ENCODE measurements at regions not wholly inside any gene's neighbourhood (a gene's known extent, or its start where the extent isn't known, plus 50 kb on each side); places are given as distances from the start of the nearest gene placed in this dataset.

DNA sequence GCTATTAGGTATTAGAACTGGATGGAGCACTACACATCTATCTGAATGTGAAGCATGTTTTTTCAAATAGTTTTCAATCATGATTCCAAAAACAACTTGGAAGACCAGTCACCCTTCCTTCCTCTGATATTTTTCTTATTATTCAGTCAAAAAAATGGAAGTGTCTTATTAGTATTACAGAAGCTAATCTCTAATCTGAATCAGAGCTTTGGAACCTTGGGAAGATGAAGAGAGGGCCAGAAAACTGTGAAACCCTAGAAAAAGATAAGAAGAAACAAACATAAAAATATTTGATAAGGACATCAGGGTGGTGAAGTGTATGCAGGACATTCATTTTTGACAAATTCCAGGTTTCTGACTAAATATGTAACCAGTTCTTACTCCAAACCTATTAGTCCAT lies 166.3 kb upstream of the PRSS16 start:
- FAIRE-seq: no peak
- TF ChIP-seq POLR2AphosphoS5 (IDR thresholded peaks at IDR 0.05; ENCODE audit: low read depth, low read length) (no peak), TAF1 (IDR thresholded peaks at IDR 0.05; ENCODE audit: borderline replicate concordance, low read depth, low read length) (no peak), POLR2A (IDR thresholded peaks at IDR 0.05; ENCODE audit: low read depth, low read length) (no peak)
- no peak for DNase-seq (ENCODE audit: insufficient read length)

DNA sequence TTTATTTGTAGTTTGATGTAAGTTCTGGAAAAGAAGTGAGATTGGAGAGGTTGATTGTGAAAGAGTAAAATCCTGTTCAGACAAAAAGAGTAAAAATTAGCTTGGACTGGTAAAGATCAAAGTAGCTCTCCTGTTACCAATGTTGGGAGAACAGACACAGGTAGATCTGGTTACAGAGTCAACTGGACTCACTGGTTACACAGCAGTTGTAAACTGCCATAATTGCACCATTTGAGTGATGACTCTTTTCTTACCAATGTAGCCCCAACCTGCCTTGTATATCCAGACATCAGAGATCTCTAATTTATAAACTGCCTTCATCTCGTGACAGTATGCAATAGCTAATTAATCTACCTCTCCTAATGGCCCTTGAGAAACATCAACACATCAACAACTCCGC lies 165.6 kb upstream of the PRSS16 start:
- DNase-seq (ENCODE audit: insufficient read length): no peak
- no peak for FAIRE-seq
- TF ChIP-seq POLR2A (IDR thresholded peaks at IDR 0.05; ENCODE audit: low read depth, low read length): no peak
- no peak for TF ChIP-seq POLR2AphosphoS5 (IDR thresholded peaks at IDR 0.05; ENCODE audit: low read depth, low read length)
- no peak for TF ChIP-seq TAF1 (IDR thresholded peaks at IDR 0.05; ENCODE audit: borderline replicate concordance, low read depth, low read length)

DNA sequence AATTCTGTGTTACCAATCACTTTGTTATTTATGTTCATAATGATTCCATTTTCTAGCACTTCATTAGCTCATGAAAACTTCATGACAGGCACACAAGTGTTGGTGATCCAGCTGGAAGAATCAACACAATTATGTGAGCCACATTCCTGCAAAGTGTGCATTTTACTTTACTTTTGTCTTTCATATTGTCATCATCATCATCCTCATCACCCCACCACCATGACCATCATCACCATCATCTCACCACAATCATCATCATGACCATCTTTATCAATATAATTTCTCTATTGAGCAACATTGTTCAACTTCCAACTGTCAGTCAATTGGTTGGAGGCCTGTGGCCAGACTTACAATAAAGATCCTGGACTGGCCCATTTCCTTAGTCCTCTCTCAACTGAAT lies 159.4 kb upstream of the PRSS16 start:
- TF ChIP-seq POLR2A (IDR thresholded peaks at IDR 0.05; ENCODE audit: low read depth, low read length): no peak
- no peak for TF ChIP-seq POLR2AphosphoS5 (IDR thresholded peaks at IDR 0.05; ENCODE audit: low read depth, low read length)
- TF ChIP-seq TAF1 (IDR thresholded peaks at IDR 0.05; ENCODE audit: borderline replicate concordance, low read depth, low read length): no peak
- DNase-seq (ENCODE audit: insufficient read length) (no peak), FAIRE-seq (no peak)

DNA sequence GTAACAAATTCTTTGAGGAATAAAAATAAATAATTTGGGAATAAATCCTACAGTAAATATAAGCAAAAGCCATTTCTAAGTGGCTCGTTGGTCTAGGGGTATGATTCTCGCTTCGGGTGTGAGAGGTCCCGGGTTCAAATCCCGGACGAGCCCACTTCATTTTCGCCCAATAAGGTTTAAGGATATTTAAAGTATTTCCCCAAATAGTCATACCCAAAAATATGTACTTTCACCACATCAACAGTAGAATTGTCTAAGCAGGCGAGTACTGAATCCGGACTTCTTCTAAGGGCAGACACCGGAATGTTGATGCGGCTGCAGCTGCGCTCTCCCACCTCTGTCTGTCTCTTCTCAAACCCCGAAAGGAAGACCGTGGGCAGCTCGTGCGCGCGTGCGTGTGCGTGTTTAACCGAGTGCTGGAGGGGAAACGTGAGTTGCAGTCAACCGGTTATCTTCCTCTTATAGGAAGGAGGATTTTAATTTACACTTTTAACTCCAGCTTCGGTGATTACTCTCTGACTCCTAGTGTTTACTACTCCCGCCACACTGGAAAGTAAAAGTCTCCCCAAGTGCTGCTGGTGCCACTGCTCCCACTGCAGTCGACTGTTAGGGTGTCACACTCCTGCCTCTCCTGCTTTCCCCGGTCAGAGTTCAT lies 155.7 kb upstream of the PRSS16 start:
- DNase-seq (ENCODE audit: insufficient read length) (peak; percentile 22), FAIRE-seq (no peak)
- no peak for TF ChIP-seq TAF1 (IDR thresholded peaks at IDR 0.05; ENCODE audit: borderline replicate concordance, low read depth, low read length)
- no peak for TF ChIP-seq POLR2A (IDR thresholded peaks at IDR 0.05; ENCODE audit: low read depth, low read length)
- TF ChIP-seq POLR2AphosphoS5 (IDR thresholded peaks at IDR 0.05; ENCODE audit: low read depth, low read length): no peak

DNA sequence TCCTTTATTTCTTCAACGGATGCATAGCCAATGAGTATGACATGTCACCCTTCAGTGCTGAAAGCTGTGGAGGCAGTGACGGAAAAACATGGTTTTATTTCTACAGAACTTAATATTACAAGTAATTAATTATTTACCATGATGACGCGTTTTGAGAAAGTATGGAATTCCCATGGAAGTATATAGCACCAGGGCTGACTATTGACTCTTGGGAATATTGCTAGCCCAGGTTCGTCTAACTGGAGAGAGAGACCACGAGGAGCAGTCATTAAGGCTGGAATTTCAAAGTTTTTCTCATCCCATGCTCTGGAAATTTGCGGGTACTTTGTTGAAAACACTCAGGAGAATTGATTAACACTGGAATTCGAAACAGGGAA lies 155.2 kb upstream of the PRSS16 start:
- FAIRE-seq (no peak), DNase-seq (ENCODE audit: insufficient read length) (no peak)
- TF ChIP-seq TAF1 (IDR thresholded peaks at IDR 0.05; ENCODE audit: borderline replicate concordance, low read depth, low read length) (no peak), POLR2A (IDR thresholded peaks at IDR 0.05; ENCODE audit: low read depth, low read length) (no peak), POLR2AphosphoS5 (IDR thresholded peaks at IDR 0.05; ENCODE audit: low read depth, low read length) (no peak)

DNA sequence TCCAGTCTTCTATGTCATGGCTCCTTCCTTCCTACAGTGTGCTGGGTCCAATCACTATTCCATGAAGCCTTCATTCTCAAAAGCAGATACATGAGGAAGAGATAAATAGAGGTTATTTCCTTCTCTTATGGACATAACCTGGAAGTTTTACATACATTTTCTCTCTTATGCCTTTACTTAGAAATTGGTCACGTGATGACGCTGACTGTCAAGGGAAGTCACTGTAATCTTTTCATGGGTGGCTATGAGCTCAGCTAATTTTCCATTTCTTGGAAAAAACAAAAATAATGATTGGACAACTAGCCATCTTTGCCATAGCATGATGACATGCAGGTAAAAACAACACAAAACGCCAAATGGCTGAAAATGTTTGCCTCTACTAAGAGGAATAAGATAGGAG lies 151.6 kb upstream of the PRSS16 start:
- DNase-seq (ENCODE audit: insufficient read length) (no peak), FAIRE-seq (no peak)
- TF ChIP-seq POLR2A (IDR thresholded peaks at IDR 0.05; ENCODE audit: low read depth, low read length) (no peak), TAF1 (IDR thresholded peaks at IDR 0.05; ENCODE audit: borderline replicate concordance, low read depth, low read length) (no peak), POLR2AphosphoS5 (IDR thresholded peaks at IDR 0.05; ENCODE audit: low read depth, low read length) (no peak)

DNA sequence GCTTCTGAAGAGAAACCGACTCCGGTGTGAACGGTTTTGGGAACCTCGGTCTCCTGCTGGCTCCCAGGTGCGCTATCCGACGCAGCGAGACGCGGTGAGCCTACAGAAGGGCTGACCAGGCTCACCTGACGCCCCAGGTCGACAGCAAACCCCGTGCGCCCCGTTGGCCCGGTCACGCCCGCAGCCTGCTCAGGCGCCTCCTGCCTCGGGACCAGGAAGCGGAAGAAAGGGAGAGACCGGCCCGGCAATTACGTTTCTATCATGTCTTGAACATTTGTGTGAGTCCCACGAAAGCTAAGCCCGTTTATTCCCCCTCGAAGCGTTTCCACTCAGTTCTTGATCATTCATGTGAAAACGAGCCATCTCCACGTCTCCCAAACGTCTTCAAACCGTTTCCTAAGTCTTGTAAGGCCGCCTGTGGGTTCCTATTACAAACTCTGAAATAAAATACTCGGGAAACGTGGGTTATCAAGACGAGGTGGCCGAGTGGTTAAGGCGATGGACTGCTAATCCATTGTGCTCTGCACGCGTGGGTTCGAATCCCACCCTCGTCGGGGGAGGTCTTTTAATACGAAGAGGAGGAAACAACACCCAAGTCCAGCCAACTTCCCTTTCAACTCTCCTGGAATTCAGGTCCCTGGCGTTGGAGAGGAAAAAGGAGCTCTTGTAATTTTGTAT lies 150.5 kb upstream of the PRSS16 start:
- FAIRE-seq: peak; percentile 14
- TF ChIP-seq TAF1 (IDR thresholded peaks at IDR 0.05; ENCODE audit: borderline replicate concordance, low read depth, low read length) (no peak), POLR2AphosphoS5 (IDR thresholded peaks at IDR 0.05; ENCODE audit: low read depth, low read length) (no peak), POLR2A (IDR thresholded peaks at IDR 0.05; ENCODE audit: low read depth, low read length) (no peak)
- peak; percentile 25 for DNase-seq (ENCODE audit: insufficient read length)

DNA sequence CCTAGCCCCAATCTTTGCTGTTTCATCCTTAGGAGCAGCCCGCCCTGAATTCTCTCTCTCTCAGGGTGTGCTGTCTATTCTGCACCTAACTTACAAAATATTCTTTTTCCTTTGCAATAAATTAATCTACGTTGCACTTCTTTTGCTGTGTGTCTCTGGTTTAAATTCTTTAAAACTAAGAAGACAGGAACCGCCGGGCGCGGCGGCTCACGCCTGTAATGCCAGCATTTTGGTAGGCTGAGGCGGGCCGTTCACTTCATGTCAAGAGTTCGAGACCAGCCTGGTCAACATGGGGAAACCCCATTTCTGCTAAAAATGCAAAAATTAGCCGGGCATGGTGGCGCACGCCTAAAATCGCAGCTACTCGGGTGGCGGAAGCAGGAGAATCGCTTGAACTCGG lies 148.5 kb upstream of the PRSS16 start:
- FAIRE-seq: no peak
- no peak for TF ChIP-seq POLR2AphosphoS5 (IDR thresholded peaks at IDR 0.05; ENCODE audit: low read depth, low read length)
- no peak for TF ChIP-seq TAF1 (IDR thresholded peaks at IDR 0.05; ENCODE audit: borderline replicate concordance, low read depth, low read length)
- no peak for TF ChIP-seq POLR2A (IDR thresholded peaks at IDR 0.05; ENCODE audit: low read depth, low read length)
- no peak for DNase-seq (ENCODE audit: insufficient read length)

DNA sequence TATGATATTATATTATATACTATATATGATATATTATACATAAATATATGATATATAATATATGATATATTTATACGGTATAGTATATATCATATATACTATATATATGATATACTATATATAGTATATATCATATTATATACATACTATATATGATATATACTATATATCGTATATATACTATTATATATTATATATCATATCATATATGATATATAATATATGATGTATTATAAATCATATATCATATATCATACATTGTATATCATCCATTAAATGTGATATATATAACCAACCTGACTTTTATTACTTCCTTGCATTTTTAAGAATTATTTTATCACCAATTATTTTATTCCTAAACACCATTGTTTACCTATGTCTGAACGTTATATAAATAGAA lies 146.6 kb upstream of the PRSS16 start:
- DNase-seq (ENCODE audit: insufficient read length) (no peak), FAIRE-seq (no peak)
- TF ChIP-seq POLR2AphosphoS5 (IDR thresholded peaks at IDR 0.05; ENCODE audit: low read depth, low read length) (no peak), POLR2A (IDR thresholded peaks at IDR 0.05; ENCODE audit: low read depth, low read length) (no peak), TAF1 (IDR thresholded peaks at IDR 0.05; ENCODE audit: borderline replicate concordance, low read depth, low read length) (no peak)

DNA sequence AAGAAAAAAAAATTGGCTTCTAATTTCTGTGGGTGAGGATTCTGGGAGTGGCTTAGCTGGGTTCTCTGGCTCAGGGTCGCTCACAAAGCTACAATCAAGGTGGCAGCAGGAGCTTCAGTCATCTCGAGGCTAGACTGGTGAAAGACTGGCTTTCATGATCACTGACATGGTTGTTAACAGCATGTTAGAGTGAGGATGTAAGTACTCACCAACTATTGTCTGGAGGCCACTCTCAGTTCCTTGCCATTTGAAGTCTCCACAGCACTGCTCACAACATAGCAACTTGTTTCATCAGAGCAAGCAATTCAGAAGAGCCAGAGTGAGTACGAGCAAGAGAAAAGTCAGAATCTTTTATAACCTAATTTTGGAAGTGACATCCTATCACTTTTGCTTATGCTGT lies 145.7 kb upstream of the PRSS16 start:
- DNase-seq (ENCODE audit: insufficient read length): no peak
- FAIRE-seq: no peak
- TF ChIP-seq POLR2AphosphoS5 (IDR thresholded peaks at IDR 0.05; ENCODE audit: low read depth, low read length) (no peak), POLR2A (IDR thresholded peaks at IDR 0.05; ENCODE audit: low read depth, low read length) (no peak), TAF1 (IDR thresholded peaks at IDR 0.05; ENCODE audit: borderline replicate concordance, low read depth, low read length) (no peak)

DNA sequence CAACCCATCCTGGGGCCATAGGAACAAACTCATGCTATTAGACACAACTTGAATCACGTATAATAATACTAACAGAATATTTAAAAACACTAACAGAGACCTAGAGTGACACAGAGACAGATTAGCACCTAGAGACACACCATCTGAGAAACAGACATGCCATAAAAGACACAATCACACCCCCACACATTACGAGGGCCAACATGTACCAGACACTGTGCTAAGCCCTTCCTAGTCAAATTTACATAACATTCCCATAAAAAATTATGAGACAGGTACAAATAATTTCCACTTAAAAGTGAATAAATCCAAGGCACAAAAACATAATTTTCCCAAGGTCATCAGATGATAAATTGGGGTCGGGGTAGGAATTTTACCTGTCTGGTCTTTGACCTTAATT lies 141.1 kb upstream of the PRSS16 start:
- FAIRE-seq: no peak
- no peak for DNase-seq (ENCODE audit: insufficient read length)
- no peak for TF ChIP-seq POLR2A (IDR thresholded peaks at IDR 0.05; ENCODE audit: low read depth, low read length)
- no peak for TF ChIP-seq TAF1 (IDR thresholded peaks at IDR 0.05; ENCODE audit: borderline replicate concordance, low read depth, low read length)
- TF ChIP-seq POLR2AphosphoS5 (IDR thresholded peaks at IDR 0.05; ENCODE audit: low read depth, low read length): no peak

DNA sequence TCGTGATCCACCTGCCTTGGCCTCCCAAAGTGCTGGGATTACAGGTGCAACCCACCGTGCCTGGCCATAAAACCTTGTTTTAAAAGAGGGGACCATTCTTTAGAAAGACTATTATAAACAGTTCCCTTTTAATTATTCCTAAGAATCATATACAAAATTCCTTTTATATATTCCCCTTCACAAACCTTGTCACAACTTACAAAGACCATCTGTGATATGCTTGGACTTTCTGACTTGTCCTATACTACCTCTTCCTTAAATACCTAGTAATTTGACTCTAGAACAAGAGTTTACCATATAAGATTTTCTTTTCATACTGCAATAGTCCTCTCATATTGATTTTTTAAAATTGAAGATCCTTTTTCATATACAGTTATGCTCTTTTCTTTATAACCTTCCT lies 135.8 kb upstream of the PRSS16 start:
- FAIRE-seq (no peak), DNase-seq (ENCODE audit: insufficient read length) (no peak)
- TF ChIP-seq POLR2AphosphoS5 (IDR thresholded peaks at IDR 0.05; ENCODE audit: low read depth, low read length) (no peak), POLR2A (IDR thresholded peaks at IDR 0.05; ENCODE audit: low read depth, low read length) (no peak), TAF1 (IDR thresholded peaks at IDR 0.05; ENCODE audit: borderline replicate concordance, low read depth, low read length) (no peak)

Measured in GM12892 (cell line).